GM12875 (cell line): ENCODE measurements at regions not wholly inside any gene's neighbourhood (a gene's known extent, or its start where the extent isn't known, plus 50 kb on each side); places are given as distances from the start of the nearest gene placed in this dataset.

ENCODE experiments used
- H3K4me3 ChIP-seq: one replicate; pipeline ENCODE4 v1.5.1; 2011; ENCODE audit warnings: low read depth, low read length, control low read depth
- CTCF ChIP-seq: IDR thresholded peaks from 2 replicates; pipeline ENCODE4 v1.5.1; 2011; ENCODE audit warnings: low read depth, mild to moderate bottlenecking, control low read depth, inconsistent platforms, low read length, moderate library complexity, borderline replicate concordance; ENCODE audit not compliant: insufficient read depth

GRCh38 chr17:71980171-71980570 is 140.6 kb upstream of the SOX9 start:
- no peak overlapping the region for H3K4me3 ChIP-seq
- TF ChIP-seq CTCF = no peak

- TF ChIP-seq CTCF = no peak
Measured at GRCh38 chr17:71983828-71984227, 137.0 kb upstream of the SOX9 start.

GRCh38 chr17:71985111-71986039 is 135.4 kb upstream of the SOX9 start:
- no peak for TF ChIP-seq CTCF

More at GRCh38 chr17:71983828-71984227, 137.0 kb upstream of the SOX9 start:
- no peak overlapping the region for H3K4me3 ChIP-seq

GRCh38 chr17:71986886-71987285 is 133.9 kb upstream of the SOX9 start:
- H3K4me3 ChIP-seq = no peak overlapping the region
- TF ChIP-seq CTCF = no peak

More at GRCh38 chr17:71985111-71986039, 135.4 kb upstream of the SOX9 start:
- no peak overlapping the region for H3K4me3 ChIP-seq

GRCh38 chr17:71987634-71988033 is 133.2 kb upstream of the SOX9 start:
- no peak for TF ChIP-seq CTCF
- no peak overlapping the region for H3K4me3 ChIP-seq

- TF ChIP-seq CTCF = no peak
- no peak overlapping the region for H3K4me3 ChIP-seq
Measured at GRCh38 chr17:71989117-71989516, 131.7 kb upstream of the SOX9 start.

- no peak overlapping the region for H3K4me3 ChIP-seq
- no peak for TF ChIP-seq CTCF
Measured at GRCh38 chr17:71993363-71993762, 127.5 kb upstream of the SOX9 start.
